Activated CD4-positive, alpha-beta T cell treated with anti-CD3 and anti-CD28 coated beads, Interleukin-2, amount 50 U/mL, for 4 hours (primary cell): ENCODE measurements at regions not wholly inside any gene's neighbourhood (a gene's known extent, or its start where the extent isn't known, plus 50 kb on each side); places are given as distances from the start of the nearest gene placed in this dataset.
"Not testable (repeated sequence)": the region's sequence is repeated elsewhere in the genome, so short reads cannot be mapped to it uniquely, and the experiment has no call there.

Source experiments
- DNase-seq, 2 experiments: peaks; one replicate each; pipeline ENCODE4 v3.0.0-alpha.2; 2020

DNA sequence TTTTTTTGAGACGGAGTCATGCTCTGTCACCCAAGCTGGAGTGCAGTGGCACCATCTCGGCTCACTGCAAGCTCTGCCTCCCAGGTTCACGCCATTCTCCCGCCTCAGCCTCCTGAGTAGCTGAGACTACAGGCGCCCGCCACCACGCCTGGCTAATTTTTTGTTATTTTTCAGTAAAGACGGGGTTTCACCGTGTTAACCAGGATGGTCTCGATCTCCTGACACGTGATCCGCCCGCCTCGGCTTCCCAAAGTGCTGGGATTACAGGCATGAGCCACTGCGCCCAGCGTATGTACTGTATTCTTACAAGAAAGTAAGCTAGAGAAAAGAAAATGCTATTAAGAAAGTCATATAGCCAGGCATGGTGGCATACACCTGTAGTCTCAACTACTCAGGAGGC, 84.8 kb upstream of the CMC1 start:
- DNase-seq: not testable (repeated sequence)

DNA sequence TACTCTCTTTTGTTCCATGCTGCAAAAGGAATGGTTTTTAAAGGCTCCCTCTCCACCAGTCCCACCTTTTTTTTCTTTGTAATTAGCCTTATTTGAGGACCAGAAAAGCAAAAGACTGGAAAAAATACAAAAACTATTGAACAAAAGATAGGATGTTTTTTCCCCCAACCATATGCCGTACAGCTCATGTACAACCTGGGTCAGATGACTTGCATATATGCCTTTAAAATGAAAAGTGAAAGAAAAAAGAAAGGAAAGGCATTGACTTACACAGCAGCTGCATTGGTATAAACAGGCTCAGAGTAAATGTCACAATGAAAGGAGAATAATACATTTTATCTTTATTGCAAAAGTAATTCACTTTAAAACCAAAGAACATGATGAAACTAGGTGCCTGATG, 69.5 kb upstream of the CMC1 start:
- DNase-seq: no peak

DNA sequence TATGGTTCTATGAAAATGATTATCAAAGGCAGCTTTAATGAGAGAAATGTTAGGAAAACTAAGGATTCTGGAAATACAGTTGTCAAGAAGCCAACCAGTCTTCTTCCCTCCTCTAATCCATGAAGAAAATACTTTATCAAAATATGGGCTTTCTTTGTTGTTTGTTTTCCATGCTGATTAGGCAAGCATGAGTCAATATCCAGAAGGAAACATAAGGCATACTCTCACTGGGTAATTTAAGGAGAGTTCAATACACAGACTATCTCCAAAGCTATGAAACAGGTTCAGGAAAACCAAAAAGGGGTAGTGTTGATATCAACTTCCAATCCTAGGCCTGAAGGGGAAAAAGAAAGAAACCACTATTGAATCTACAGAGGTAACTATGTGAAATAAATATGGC, 68.7 kb upstream of the CMC1 start:
- DNase-seq: no peak

DNA sequence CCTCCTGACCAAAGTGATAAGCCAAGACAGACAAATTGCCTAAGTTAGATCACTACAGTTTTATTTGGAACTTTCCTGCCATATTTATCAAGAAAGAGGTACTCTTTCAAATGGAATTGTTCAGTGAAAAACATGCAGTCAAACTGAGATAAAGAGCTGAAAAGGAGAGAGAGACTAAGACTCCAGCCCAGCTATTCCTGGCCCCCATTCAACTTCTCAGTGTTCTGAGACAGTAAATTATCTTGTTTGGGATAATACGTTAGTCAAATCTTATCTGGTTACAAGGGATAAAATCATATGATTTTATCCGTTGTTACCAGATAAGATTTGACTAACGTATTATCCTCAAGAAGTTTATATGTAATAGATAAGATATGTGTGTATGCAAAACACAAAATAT, 67.6 kb upstream of the CMC1 start:
- DNase-seq: no peak

DNA sequence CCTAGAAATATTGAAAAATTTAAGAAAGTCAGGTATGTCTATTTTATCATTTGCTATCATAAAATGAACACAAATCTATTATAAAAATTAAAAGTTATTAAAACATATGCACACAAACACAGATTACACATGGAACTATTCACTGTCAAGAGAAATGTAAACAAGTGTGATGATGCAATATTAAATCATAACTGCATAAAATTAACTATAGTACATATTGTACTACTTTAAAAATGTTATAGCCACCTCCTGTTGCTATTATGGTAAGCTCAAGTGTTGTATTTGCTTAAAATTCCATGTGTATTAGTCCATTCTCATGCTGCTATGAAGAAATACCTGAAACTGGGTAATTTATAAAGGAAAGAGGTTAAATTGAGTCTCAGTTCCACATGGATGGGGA, 54.7 kb upstream of the CMC1 start:
- no peak for DNase-seq

DNA sequence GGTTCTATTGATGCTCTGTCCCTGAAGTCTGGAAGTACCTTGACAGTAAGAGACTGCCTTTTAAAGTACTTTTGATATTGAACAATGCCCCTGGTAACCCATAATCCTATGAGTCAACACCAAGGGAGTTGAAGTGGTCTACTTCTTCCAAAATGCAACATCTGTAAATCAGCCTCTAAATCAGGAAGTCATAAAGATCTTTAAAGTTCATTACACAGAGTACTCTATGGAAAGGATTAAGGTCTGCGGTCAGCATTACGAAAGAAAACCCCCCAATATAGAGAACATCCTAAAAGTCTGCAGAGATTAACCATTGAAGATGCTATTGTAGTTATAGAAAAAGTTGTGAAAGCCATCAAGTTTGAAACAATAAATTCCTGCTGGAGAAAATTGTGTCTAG, 52.7 kb upstream of the CMC1 start:
- no peak for DNase-seq

DNA sequence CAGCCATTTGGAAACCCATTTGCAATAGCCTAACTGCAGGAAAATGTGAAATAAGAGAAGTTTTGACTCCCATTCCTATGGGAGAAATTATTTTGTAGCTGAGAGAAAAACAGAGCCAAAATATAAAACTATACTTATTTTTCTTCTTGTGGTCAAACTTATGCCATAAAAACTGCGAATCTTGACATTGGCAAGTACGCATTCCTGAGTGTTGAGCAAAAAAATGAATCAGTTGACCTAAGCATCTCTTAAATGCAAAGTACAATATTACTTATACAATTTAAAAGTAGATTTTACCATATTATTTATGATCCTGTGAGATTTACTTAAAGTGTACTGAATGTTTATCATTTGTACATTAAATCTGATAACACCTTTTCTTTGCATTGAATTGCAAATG, 50.1 kb upstream of the CMC1 start:
- no peak for DNase-seq
